ENCODE measurements at regions not wholly inside any gene's neighbourhood (a gene's known extent, or its start where the extent isn't known, plus 50 kb on each side); places are given as distances from the start of the nearest gene placed in this dataset.

DNA sequence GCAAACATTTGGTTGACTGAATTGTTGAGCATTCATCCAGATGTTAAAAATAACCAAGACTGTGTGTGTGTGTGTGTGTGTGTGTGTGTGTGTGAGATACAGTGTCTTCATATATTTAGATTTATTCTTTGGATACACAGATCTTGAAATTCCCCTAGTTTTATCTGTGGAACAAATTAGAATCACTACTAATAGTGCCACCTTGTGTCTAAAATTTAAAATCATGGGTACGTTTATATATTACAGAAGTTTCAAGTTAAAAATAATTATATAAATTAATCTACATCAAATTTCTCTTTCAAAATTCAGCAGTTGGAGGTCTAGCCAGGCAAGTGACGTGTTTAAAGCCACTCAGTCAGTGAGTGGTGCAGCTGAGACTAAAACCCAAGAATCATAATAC, 1566.2 kb upstream of the TENM4 start:
- CTCF ChIA-PET (ENCODE audit: low intra/inter-chr PET ratio, low total read pairs), result interaction anchor here (2.3 kb wide), 1 partner anchor 1299 kb away, joined by 6 read pairs; no protein-coding TSS in a partner anchor
- Histone ChIP-seq H3K79me2 (ENCODE audit: insufficient read depth, low read length) (no peaks in the 10 kb centered on the region), H3K27ac (ENCODE audit: extremely low read length, insufficient read depth, low read length) (no peak overlapping the region), H4K20me1 (ENCODE audit: insufficient read depth, low read length) (no peaks in the 10 kb centered on the region), H3K4me3 (replicated peaks in 1 of 3; ENCODE audit: insufficient read depth in 1 of 3, low read depth in 2 of 3, low read length in 3 of 3) (no peak overlapping the region), H3K36me3 (replicated peaks in 1 of 2; ENCODE audit: control insufficient read depth in 1 of 2, insufficient read depth in 2 of 2, low read length in 2 of 2) (no peaks in the 10 kb centered on the region), H3K4me1 (ENCODE audit: insufficient read depth, low read length) (no peaks in the 10 kb centered on the region), H3K9ac (ENCODE audit: insufficient read depth, low read depth, low read length) (no peak overlapping the region), H3K9me3 (ENCODE audit: low read length) (no peaks in the 10 kb centered on the region), H3K4me2 (ENCODE audit: low read depth, low read length) (no peak overlapping the region), H2AFZ (ENCODE audit: low read length) (no peak overlapping the region), H3K27me3 (ENCODE audit: control insufficient read depth in 1 of 2, insufficient read depth in 2 of 2, low read length in 2 of 2) (no peaks in the 10 kb centered on the region)
- POLR2A ChIA-PET, result no interaction called here
- intact Hi-C loops (cut with micrococcal nuclease; ENCODE audit: unreplicated experiment), result no loop called here
- BruUV-seq (replicated peaks), result no TSS peak
- FAIRE-seq (no peak), DNase-seq (ENCODE audit: low spot score) (no peak), ATAC-seq (no peak)
- WGBS (ENCODE audit: low lambda C conversion rate), result 2% methylated on average over 2 of the region's 2 CpGs
- in situ Hi-C loops (cut with HindIII; ENCODE audit: extremely low pct_ligation_motif_present, low pct_unique_long_range_greater_than_20kb), result loop anchor here (25.0 kb wide), 1 partner anchor 1295 kb away; no protein-coding TSS in a partner anchor
- TF ChIP-seq ZBTB21 (CRISPR knock-in tag; IDR thresholded peaks at IDR 0.05) (no peak), ZNF101 (CRISPR knock-in tag; IDR thresholded peaks at IDR 0.05; ENCODE audit: borderline replicate concordance, low read depth) (no peak), ZNF572 (CRISPR knock-in tag; IDR thresholded peaks at IDR 0.05) (no peak), GTF2F1 (IDR thresholded peaks at IDR 0.05; ENCODE audit: low read length) (no peak)
- TF ChIP-seq, protein P1, sequence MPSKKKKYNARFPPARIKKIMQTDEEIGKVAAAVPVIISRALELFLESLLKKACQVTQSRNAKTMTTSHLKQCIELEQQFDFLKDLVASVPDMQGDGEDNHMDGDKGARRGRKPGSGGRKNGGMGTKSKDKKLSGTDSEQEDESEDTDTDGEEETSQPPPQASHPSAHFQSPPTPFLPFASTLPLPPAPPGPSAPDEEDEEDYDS (CRISPR knock-in tag; IDR thresholded peaks at IDR 0.05), result no peak

DNA sequence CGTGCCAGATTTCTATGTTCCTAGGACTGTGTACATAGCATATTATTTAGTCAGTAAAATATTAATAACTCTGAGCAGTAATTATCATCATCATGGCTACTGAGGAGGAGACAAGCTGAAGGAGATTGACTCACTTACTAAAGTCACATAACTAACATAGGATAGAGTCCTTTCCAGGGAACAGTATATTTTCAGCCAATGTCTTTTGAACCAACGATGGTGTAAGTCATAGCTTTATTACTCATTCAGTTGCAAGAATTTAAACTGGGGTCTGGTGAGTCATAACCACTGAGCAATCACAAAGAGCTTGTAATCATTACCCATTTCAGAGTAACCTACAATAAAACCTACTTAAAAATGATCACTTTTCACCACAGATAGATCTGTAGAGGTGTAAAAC, 1564.8 kb upstream of the TENM4 start:
- POLR2A ChIA-PET, result no interaction called here
- no peaks in the 10 kb centered on the region for H4K20me1 ChIP-seq (ENCODE audit: insufficient read depth, low read length)
- intact Hi-C loops (cut with micrococcal nuclease; ENCODE audit: unreplicated experiment), result no loop called here
- DNase-seq (ENCODE audit: low spot score) (no peak), ATAC-seq (no peak), FAIRE-seq (no peak)
- no peaks in the 10 kb centered on the region for H3K36me3 ChIP-seq (replicated peaks in 1 of 2; ENCODE audit: control insufficient read depth in 1 of 2, insufficient read depth in 2 of 2, low read length in 2 of 2)
- no peak overlapping the region for H3K4me3 ChIP-seq (replicated peaks in 1 of 3; ENCODE audit: insufficient read depth in 1 of 3, low read depth in 2 of 3, low read length in 3 of 3)
- no peak overlapping the region for H3K9ac ChIP-seq (ENCODE audit: insufficient read depth, low read depth, low read length)
- in situ Hi-C loops (cut with HindIII; ENCODE audit: extremely low pct_ligation_motif_present, low pct_unique_long_range_greater_than_20kb), result loop anchor here (25.0 kb wide), 1 partner anchor 1293 kb away; no protein-coding TSS in a partner anchor
- H2AFZ ChIP-seq (ENCODE audit: low read length), result no peak overlapping the region
- no peaks in the 10 kb centered on the region for H3K27me3 ChIP-seq (ENCODE audit: control insufficient read depth in 1 of 2, insufficient read depth in 2 of 2, low read length in 2 of 2)
- H3K4me1 ChIP-seq (ENCODE audit: insufficient read depth, low read length), result no peaks in the 10 kb centered on the region
- CTCF ChIA-PET (ENCODE audit: low intra/inter-chr PET ratio, low total read pairs), result interaction anchor here (2.3 kb wide), 1 partner anchor 1297 kb away, joined by 6 read pairs; no protein-coding TSS in a partner anchor
- H3K4me2 ChIP-seq (ENCODE audit: low read depth, low read length), result no peak overlapping the region
- no peak overlapping the region for H3K27ac ChIP-seq (ENCODE audit: extremely low read length, insufficient read depth, low read length)
- 0% methylated on average over 2 of the region's 2 CpGs for WGBS (ENCODE audit: low lambda C conversion rate)
- BruUV-seq (replicated peaks), result no TSS peak
- no peaks in the 10 kb centered on the region for H3K9me3 ChIP-seq (ENCODE audit: low read length)
- H3K79me2 ChIP-seq (ENCODE audit: insufficient read depth, low read length), result no peaks in the 10 kb centered on the region
- no peak for TF ChIP-seq SATB2 (CRISPR knock-in tag; IDR thresholded peaks at IDR 0.05)
- no peak for TF ChIP-seq SNAI1 (CRISPR knock-in tag; IDR thresholded peaks at IDR 0.05; ENCODE audit: borderline replicate concordance)
- TF ChIP-seq ZFP36L2 (CRISPR knock-in tag; IDR thresholded peaks at IDR 0.05), result no peak
- TF ChIP-seq, protein P2, sequence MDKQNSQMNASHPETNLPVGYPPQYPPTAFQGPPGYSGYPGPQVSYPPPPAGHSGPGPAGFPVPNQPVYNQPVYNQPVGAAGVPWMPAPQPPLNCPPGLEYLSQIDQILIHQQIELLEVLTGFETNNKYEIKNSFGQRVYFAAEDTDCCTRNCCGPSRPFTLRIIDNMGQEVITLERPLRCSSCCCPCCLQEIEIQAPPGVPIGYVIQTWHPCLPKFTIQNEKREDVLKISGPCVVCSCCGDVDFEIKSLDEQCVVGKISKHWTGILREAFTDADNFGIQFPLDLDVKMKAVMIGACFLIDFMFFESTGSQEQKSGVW (CRISPR knock-in tag; IDR thresholded peaks at IDR 0.05; ENCODE audit: borderline replicate concordance), result no peak
- TF ChIP-seq, protein P3, sequence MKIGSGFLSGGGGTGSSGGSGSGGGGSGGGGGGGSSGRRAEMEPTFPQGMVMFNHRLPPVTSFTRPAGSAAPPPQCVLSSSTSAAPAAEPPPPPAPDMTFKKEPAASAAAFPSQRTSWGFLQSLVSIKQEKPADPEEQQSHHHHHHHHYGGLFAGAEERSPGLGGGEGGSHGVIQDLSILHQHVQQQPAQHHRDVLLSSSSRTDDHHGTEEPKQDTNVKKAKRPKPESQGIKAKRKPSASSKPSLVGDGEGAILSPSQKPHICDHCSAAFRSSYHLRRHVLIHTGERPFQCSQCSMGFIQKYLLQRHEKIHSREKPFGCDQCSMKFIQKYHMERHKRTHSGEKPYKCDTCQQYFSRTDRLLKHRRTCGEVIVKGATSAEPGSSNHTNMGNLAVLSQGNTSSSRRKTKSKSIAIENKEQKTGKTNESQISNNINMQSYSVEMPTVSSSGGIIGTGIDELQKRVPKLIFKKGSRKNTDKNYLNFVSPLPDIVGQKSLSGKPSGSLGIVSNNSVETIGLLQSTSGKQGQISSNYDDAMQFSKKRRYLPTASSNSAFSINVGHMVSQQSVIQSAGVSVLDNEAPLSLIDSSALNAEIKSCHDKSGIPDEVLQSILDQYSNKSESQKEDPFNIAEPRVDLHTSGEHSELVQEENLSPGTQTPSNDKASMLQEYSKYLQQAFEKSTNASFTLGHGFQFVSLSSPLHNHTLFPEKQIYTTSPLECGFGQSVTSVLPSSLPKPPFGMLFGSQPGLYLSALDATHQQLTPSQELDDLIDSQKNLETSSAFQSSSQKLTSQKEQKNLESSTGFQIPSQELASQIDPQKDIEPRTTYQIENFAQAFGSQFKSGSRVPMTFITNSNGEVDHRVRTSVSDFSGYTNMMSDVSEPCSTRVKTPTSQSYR (CRISPR knock-in tag; IDR thresholded peaks at IDR 0.05; ENCODE audit: borderline replicate concordance), result no peak
- TF ChIP-seq RBAK (CRISPR knock-in tag; IDR thresholded peaks at IDR 0.05), result no peak
- TF ChIP-seq, protein P4, sequence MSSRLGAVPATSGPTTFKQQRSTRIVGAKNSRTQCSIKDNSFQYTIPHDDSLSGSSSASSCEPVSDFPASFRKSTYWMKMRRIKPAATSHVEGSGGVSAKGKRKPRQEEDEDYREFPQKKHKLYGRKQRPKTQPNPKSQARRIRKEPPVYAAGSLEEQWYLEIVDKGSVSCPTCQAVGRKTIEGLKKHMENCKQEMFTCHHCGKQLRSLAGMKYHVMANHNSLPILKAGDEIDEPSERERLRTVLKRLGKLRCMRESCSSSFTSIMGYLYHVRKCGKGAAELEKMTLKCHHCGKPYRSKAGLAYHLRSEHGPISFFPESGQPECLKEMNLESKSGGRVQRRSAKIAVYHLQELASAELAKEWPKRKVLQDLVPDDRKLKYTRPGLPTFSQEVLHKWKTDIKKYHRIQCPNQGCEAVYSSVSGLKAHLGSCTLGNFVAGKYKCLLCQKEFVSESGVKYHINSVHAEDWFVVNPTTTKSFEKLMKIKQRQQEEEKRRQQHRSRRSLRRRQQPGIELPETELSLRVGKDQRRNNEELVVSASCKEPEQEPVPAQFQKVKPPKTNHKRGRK (CRISPR knock-in tag; IDR thresholded peaks at IDR 0.05), result no peak
- no peak for TF ChIP-seq ZNF629 (CRISPR knock-in tag; conservative IDR thresholded peaks at IDR 0.05)
- no peak for TF ChIP-seq SRSF4 (IDR thresholded peaks at IDR 0.05; ENCODE audit: low read depth, low read length, poor library complexity, severe bottlenecking)
